ENCODE measurements at regions not wholly inside any gene's neighbourhood (a gene's known extent, or its start where the extent isn't known, plus 50 kb on each side); places are given as distances from the start of the nearest gene placed in this dataset.

GRCh38 chr13:105290596-105290995 is 1244.9 kb downstream of the EFNB2 start:
- Histone ChIP-seq H3K4me3 (ENCODE audit: low read length) (no peak overlapping the region), H3K79me2 (ENCODE audit: low read length) (no peaks in the 10 kb centered on the region), H4K20me1 (ENCODE audit: insufficient read depth, low read length) (no peaks in the 10 kb centered on the region), H3K4me1 (ENCODE audit: low read length) (no peaks in the 10 kb centered on the region), H3K27ac (ENCODE audit: low read length) (no peak overlapping the region), H3K9ac (ENCODE audit: low read length) (no peak overlapping the region), H3K9me3 (ENCODE audit: insufficient read depth, low read length) (no peaks in the 10 kb centered on the region), H3K36me3 (replicated peaks; ENCODE audit: low read depth, low read length) (no peaks in the 10 kb centered on the region), H3K27me3 (ENCODE audit: low read depth, low read length) (no peaks in the 10 kb centered on the region), H3K4me2 (ENCODE audit: low read length) (no peak overlapping the region), H2AFZ (ENCODE audit: low read depth, low read length) (no peak overlapping the region)
- TF ChIP-seq EZH2phosphoT487 (IDR thresholded peaks at IDR 0.05; ENCODE audit: low read depth) (no peak), CTCF (IDR thresholded peaks at IDR 0.05; ENCODE audit: low read depth, low read length) (no peak)

DNA sequence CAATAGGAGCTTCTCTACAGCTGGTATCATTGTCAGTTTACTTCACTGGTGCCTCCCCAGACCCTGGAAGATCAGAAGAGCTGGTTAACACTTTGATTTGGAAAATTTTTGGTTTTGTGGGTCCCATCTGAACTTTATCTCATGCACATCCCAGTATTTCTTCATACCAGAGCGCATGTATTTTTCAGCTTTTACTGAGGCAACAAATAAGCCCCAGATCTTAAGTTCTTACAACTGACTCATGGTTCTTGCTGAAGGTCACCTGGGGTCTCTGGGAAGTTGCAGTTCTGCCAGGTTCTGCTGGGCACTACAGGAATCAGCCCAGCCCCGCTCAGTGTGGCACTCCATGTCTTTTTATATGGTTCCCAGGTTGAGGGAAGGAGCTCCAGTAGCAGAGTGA is 1249.9 kb downstream of the EFNB2 start:
- Histone ChIP-seq H3K9ac (ENCODE audit: low read length) (no peak overlapping the region), H3K27ac (ENCODE audit: low read length) (no peak overlapping the region), H4K20me1 (ENCODE audit: insufficient read depth, low read length) (no peaks in the 10 kb centered on the region), H3K27me3 (ENCODE audit: low read depth, low read length) (no peaks in the 10 kb centered on the region), H3K4me3 (ENCODE audit: low read length) (no peak overlapping the region), H3K79me2 (ENCODE audit: low read length) (no peaks in the 10 kb centered on the region), H2AFZ (ENCODE audit: low read depth, low read length) (no peak overlapping the region), H3K4me1 (ENCODE audit: low read length) (no peaks in the 10 kb centered on the region), H3K36me3 (replicated peaks; ENCODE audit: low read depth, low read length) (no peaks in the 10 kb centered on the region), H3K4me2 (ENCODE audit: low read length) (no peak overlapping the region), H3K9me3 (ENCODE audit: insufficient read depth, low read length) (no peaks in the 10 kb centered on the region)
- TF ChIP-seq CTCF (IDR thresholded peaks at IDR 0.05; ENCODE audit: low read depth, low read length) (no peak), EZH2phosphoT487 (IDR thresholded peaks at IDR 0.05; ENCODE audit: low read depth) (no peak)

GRCh38 chr13:105282406-105283285 is 1252.8 kb downstream of the EFNB2 start:
- Histone ChIP-seq H3K4me3 (ENCODE audit: low read length) (no peak overlapping the region), H3K9me3 (ENCODE audit: insufficient read depth, low read length) (no peaks in the 10 kb centered on the region), H3K9ac (ENCODE audit: low read length) (no peak overlapping the region), H3K79me2 (ENCODE audit: low read length) (no peaks in the 10 kb centered on the region), H3K36me3 (replicated peaks; ENCODE audit: low read depth, low read length) (no peaks in the 10 kb centered on the region), H3K4me1 (ENCODE audit: low read length) (no peaks in the 10 kb centered on the region), H3K27ac (ENCODE audit: low read length) (no peak overlapping the region), H4K20me1 (ENCODE audit: insufficient read depth, low read length) (no peaks in the 10 kb centered on the region), H2AFZ (ENCODE audit: low read depth, low read length) (no peak overlapping the region), H3K4me2 (ENCODE audit: low read length) (no peak overlapping the region), H3K27me3 (ENCODE audit: low read depth, low read length) (no peaks in the 10 kb centered on the region)
- TF ChIP-seq CTCF (IDR thresholded peaks at IDR 0.05; ENCODE audit: low read depth, low read length), result no peak
- no peak for TF ChIP-seq EZH2phosphoT487 (IDR thresholded peaks at IDR 0.05; ENCODE audit: low read depth)

DNA sequence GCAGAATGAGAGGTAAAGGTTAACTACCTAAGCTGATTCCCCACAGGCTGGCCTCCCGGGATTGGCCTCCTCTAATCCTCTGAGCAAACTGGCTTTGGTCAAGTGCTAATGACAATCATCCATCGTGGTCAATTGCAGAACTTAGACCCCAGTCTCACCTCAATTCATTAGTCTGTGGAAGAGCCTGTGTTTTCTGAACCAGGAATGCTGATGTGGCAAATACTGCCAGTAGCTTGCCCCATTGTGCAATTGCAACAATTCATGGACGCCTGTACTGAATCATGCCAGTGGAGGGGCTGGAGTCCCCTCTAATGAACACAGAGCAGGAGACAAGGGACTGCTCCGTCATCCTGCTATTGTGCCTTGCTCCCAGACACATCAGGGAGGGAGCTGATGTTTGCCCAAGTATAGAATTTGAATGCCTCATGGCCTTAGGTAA is 1256.5 kb downstream of the EFNB2 start:
- TF ChIP-seq EZH2phosphoT487 (IDR thresholded peaks at IDR 0.05; ENCODE audit: low read depth) (no peak), CTCF (IDR thresholded peaks at IDR 0.05; ENCODE audit: low read depth, low read length) (no peak)
- H3K4me3 ChIP-seq (ENCODE audit: low read length), result no peak overlapping the region

More for the DNA sequence above, 1256.5 kb downstream of the EFNB2 start:
- Histone ChIP-seq H3K79me2 (ENCODE audit: low read length) (no peaks in the 10 kb centered on the region), H3K27ac (ENCODE audit: low read length) (no peak overlapping the region), H3K4me2 (ENCODE audit: low read length) (no peak overlapping the region), H3K4me1 (ENCODE audit: low read length) (no peaks in the 10 kb centered on the region), H3K36me3 (replicated peaks; ENCODE audit: low read depth, low read length) (no peaks in the 10 kb centered on the region), H2AFZ (ENCODE audit: low read depth, low read length) (no peak overlapping the region), H4K20me1 (ENCODE audit: insufficient read depth, low read length) (no peaks in the 10 kb centered on the region), H3K9me3 (ENCODE audit: insufficient read depth, low read length) (no peaks in the 10 kb centered on the region), H3K27me3 (ENCODE audit: low read depth, low read length) (no peaks in the 10 kb centered on the region), H3K9ac (ENCODE audit: low read length) (no peak overlapping the region)

All from OCI-LY3 (cell line).